HG02943 (cell line): ENCODE measurements at regions not wholly inside any gene's neighbourhood (a gene's known extent, or its start where the extent isn't known, plus 50 kb on each side); places are given as distances from the start of the nearest gene placed in this dataset.
A peak's percentile ranks its signal among the peaks of the same experiment; 100 is the strongest.
"Not testable (repeated sequence)": the region's sequence is repeated elsewhere in the genome, so short reads cannot be mapped to it uniquely, and the experiment has no call there.

ENCODE experiments used
- ATAC-seq: cut with Tn5 transposase; IDR thresholded peaks from one replicate; pipeline ENCODE4 v1.9.1; 2021; ENCODE audit warnings: mild to moderate bottlenecking, low read depth, moderate library complexity; ENCODE audit not compliant: unreplicated experiment

GRCh38 chr7:112540839-112541577 is 60.2 kb downstream of the LSMEM1 start:
- ATAC-seq: no peak

- ATAC-seq: no peak
Observed at GRCh38 chr7:112546723-112547513, 66.1 kb downstream of the LSMEM1 start.

- no peak for ATAC-seq
Observed at GRCh38 chr7:112547916-112548315, 67.1 kb downstream of the LSMEM1 start.

GRCh38 chr7:112550468-112551060 is 69.8 kb downstream of the LSMEM1 start:
- peak; percentile 91 for ATAC-seq

- not testable (repeated sequence) for ATAC-seq
Observed at GRCh38 chr7:112551521-112551920, 70.7 kb downstream of the LSMEM1 start.

DNA sequence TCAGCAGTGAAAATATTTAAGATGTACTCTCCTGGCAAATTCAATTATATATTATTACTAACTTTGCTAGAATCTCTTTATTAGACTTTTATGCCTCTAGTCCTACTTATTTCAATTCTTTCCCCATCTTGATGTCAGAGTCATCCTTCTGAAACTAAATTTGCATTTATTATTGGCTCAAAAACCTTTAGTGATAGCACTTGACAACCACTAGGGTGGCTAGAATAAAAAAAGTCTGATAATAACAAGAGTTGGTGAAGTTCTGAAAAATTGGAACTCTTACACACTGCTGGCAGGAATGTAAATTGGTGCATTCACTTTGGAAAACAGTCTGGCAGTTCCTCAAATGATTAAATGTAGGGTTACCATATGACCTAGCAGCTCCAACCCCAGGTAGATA is 73.8 kb downstream of the LSMEM1 start:
- ATAC-seq: no peak

DNA sequence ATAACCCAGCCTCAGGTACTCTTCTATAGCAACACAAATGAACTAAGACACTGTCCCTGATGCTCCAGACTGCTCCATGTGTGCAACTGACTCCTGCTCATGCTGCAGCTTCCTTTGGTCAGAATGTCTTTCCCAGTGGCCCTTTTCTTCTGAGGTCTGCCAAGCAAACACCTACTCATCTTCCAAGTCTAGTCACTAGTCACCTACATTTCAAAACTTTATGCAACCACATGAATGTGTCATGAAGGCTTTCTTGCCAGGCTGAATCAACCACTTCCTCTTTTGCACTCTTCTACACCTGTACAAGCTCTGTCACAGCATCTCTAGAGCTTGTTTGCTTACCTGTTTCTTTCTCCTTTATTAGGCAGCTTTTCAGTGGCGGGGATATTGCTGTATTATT is 75.8 kb downstream of the LSMEM1 start:
- ATAC-seq: peak; percentile 78

DNA sequence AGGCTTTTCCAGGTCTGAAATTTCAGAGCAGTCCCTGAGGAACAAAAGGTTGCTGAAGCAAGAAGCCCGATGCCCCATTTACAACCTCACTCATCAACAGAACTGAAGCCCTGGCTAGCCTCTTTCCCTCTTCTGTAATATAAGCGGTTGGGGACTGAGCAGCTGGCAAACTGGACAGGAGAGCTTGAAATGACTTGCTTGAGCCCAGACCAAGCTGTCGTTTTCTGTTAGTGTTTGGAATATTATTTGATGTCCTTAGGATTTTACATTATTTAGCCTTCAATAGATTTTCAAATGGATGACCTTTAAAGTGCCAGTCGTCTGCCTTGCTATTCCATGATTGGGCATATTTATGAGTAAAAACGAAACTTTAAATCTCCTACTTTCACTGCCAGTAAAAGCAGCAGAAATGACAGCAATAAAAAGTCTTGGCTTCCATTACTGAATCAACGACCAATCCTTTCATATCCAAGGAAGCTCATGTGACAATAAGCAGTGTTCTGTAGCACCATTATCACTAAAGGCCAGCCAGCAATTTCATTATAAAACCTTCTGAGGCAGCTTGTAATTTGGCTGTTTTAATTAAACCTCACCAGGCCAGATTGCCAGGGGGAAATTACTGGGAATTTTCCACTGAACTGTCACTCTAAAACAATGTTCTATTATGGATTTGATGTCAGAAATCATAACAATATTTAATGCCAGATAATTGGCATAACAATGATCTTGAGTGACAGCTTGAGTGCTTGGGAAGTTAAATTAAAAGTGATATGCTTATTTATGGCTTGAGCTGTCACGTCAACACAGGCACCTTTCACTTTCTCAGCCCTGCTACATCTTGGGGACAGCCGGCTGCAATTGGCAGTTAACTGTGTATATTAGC is 85.9 kb downstream of the LSMEM1 start:
- no peak for ATAC-seq

GRCh38 chr7:112567388-112567787 is 86.6 kb downstream of the LSMEM1 start:
- no peak for ATAC-seq

DNA sequence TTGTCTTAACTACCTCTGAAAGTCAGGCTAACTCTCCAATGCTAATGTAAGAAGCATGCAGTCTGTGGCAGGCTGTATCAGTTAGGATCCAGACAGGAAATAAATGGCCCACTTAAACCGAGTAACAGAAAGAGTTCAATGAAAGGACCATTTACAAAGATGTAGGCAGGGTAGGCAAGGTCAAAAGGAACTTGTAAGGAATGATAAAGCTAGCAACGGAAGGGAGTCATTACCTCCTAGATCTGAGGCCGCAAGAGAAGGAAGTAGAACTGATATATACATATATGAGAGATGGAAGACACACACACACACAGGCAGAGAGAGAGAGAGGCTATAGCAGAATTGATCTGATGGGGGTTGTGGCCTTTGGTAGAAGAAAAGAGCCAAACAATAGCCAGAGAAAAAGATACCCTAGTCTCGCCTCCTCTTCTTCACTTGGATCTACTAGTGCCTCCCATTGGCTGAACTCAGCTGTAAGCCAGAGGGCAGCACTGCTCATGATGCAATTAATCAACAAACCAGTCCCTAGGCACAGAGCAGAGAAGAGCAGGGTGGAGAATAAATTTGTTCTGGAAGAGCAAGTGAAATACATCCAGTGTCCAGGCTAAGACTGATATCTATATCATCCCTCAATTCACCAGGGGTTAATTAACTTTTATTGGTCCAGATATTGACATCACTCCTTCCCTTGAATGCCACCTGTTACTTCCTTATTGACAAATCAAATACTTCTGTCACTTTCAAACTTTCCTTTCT is 91.2 kb downstream of the LSMEM1 start:
- ATAC-seq: no peak

DNA sequence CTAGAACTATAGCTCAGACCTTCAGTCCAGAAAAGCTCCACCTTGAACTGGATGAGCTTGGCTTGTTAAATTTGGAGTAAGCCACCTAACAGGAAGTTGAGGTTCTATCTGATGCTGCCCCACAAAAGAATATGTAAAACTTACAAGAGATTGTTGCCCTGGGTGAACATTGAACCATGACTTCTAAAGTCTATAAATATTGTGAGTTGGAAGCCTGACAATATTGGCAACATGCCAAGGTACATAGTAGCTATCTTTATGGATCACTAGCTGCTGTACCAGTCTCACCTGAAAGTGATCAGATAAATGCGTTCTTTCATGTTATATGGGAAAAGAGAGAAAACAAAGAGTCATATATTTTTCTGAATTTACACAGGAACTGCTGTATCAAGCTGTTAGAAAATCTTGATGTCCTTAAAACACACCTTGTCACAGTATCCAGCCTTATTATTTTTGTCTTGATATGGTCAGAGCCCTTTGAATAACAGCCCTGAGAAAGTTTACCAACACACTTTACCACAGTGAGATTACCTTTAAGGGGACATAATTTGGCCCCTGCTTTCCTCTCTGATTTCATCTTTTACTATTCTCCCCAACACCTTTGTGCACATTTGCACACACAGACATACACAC is 92.0 kb downstream of the LSMEM1 start:
- ATAC-seq: no peak

GRCh38 chr7:112573302-112574039 is 92.7 kb downstream of the LSMEM1 start:
- no peak for ATAC-seq

GRCh38 chr7:112575864-112576263 is 95.1 kb downstream of the LSMEM1 start:
- ATAC-seq: no peak

DNA sequence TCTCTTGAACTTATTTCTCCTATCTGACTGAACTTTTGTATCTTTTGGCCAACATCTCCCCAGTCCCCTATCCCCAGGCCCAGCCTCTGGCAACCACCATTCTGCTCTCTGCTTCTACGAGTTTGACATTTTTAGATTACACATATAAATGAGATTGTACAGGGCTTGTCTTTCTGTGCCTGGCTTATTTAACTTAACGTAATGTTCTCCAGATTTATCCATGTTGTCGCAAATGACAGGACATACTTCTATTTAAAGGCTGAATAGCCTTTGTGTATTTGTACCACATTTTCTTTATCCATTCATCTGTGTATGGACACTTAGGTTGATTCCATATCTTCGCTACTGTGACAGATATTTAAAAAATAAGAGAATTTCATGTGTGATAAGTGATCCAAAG is 98.6 kb downstream of the LSMEM1 start:
- ATAC-seq: no peak

- no peak for ATAC-seq
Observed at GRCh38 chr7:112580717-112581435, 100.1 kb downstream of the LSMEM1 start.

DNA sequence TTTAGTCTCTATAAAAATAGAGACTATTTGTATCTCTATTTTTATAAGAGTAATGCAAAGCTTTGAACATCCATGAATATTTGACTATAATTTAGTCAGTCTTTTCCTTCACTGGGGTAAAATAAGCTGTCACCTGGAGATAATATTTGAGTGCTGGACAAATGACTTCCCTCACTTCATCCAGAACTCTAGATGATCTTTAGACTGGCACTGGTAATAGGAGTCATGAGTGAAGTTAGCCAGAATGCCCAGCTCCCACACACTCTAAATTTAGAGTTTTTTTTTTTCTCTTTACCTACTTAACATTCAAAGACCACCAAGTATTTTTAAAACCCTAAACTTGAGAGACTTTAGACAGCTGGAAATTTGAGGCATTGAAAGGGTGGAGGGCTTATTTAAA is 100.7 kb downstream of the LSMEM1 start:
- ATAC-seq: no peak

DNA sequence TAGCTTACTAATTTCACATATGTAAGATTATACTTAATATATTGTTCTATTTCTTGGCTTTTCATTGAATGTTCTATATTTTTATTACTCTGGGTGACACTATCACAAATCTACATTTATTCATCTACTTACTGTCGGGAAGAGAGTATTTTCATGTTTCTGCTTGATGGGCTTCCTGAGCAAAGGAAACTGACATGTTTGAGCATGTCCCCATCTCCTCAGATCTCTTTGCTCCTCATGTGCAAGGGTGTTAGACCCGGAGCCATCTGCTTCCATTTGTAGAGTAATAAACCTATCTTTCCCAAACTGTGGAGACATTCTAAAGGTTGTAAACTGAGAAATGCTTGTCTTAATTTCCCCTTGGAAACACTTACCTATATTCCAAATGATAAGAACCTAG is 103.5 kb downstream of the LSMEM1 start:
- no peak for ATAC-seq

DNA sequence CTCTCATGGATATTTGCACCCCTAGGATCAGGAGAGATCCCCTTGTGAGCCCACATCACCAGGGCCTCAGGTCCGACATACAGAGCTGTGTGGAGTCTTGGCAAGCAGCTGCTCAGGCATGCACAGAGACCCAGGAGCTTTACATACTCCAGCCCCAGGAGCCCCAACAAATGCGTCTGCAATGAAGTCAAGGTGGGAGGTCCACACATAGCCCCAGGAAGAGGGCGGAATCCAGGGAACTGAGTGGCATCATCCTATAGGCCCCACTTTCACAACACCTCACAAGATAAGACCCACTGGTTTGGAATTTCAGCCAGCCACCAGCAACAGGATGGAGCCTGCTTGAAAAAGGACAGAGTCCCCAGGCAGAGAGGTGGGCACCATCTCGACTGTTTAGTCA is 106.7 kb downstream of the LSMEM1 start:
- no peak for ATAC-seq
